H1 (cell line): ENCODE measurements at regions not wholly inside any gene's neighbourhood (a gene's known extent, or its start where the extent isn't known, plus 50 kb on each side); places are given as distances from the start of the nearest gene placed in this dataset.

Experiments used
- CTCF ChIA-PET: fragments of 300-600 bp; sonication (Branson Sonifier 250); formaldehyde crosslinking; loops from one replicate; lab custom pipeline; 2021; ENCODE audit not compliant: partially characterized antibody; lab: Charles Lee
- POLR2A ChIA-PET: fragments of 300-600 bp; sonication (Branson Sonifier 250); formaldehyde crosslinking; loops from one replicate; lab custom pipeline; 2021; ENCODE audit warnings: inconsistent platforms; ENCODE audit not compliant: partially characterized antibody; lab: Charles Lee
- DNase-seq, 2 experiments: peaks; one replicate each; pipeline versions ENCODE4 v3.0.0 to v3.0.0-alpha.2; 2010 to 2022; ENCODE audit warnings: low spot score in 2 of 2, low read depth in 1 of 2, mixed read lengths in 1 of 2
- FAIRE-seq: peaks from 2 replicates; lab custom pipeline; 2011; peaks lifted over from hg19 to GRCh38; lab: Jason Lieb, UNC
- H2AFZ ChIP-seq: 2 replicates; pipeline ENCODE4 v1.8.1; 2012; ENCODE audit warnings: low read length, inconsistent platforms
- H2AK5ac ChIP-seq: 2 replicates; pipeline ENCODE4 v1.6.1; 2013; ENCODE audit warnings: low read depth, low read length
- H2BK120ac ChIP-seq: replicated peaks from 2 replicates; pipeline ENCODE3; 2013; ENCODE audit warnings: low read depth, low read length, inconsistent platforms
- H2BK12ac ChIP-seq: 2 replicates; pipeline ENCODE4 v1.6.1; 2013; ENCODE audit warnings: low read depth, low read length
- H2BK15ac ChIP-seq: 2 replicates; pipeline ENCODE4 v1.6.1; 2013; ENCODE audit warnings: low read length
- H2BK20ac ChIP-seq: 2 replicates; pipeline ENCODE4 v1.6.1; 2013; ENCODE audit warnings: low read length
- H2BK5ac ChIP-seq: 2 replicates; pipeline ENCODE4 v1.6.1; 2013; ENCODE audit warnings: low read depth, low read length
- H3K14ac ChIP-seq: 2 replicates; pipeline ENCODE4 v1.6.1; 2013; ENCODE audit warnings: inconsistent platforms; ENCODE audit not compliant: insufficient read length
- H3K18ac ChIP-seq: 2 replicates; pipeline ENCODE4 v1.6.1; 2013; ENCODE audit warnings: low read length; ENCODE audit errors: extremely low read depth
- H3K23ac ChIP-seq: 2 replicates; pipeline ENCODE4 v1.6.1; 2013; ENCODE audit warnings: inconsistent platforms; ENCODE audit not compliant: insufficient read length
- H3K23me2 ChIP-seq: 2 replicates; pipeline ENCODE4 v1.6.1; 2013; ENCODE audit warnings: low read depth, low read length
- H3K27ac ChIP-seq: 2 replicates; pipeline ENCODE4 v1.6.1; 2011; ENCODE audit warnings: low read depth, low read length, inconsistent platforms
- H3K27me3 ChIP-seq, 4 experiments: replicated peaks in 1 of 4; 1 replicate in 1 of 4; 2 replicates in 3 of 4; pipeline versions ENCODE4 v1.6.1 to v1.8.1; 2011 to 2013; ENCODE audit warnings: low read length in 3 of 4, mild to moderate bottlenecking in 3 of 4, inconsistent platforms in 2 of 4, mixed read lengths in 2 of 4, moderate library complexity in 1 of 4; ENCODE audit not compliant: control insufficient read depth in 3 of 4, insufficient read depth in 3 of 4; ENCODE audit errors: extremely low read depth in 1 of 4
- H3K36me3 ChIP-seq, 4 experiments: 2 replicates each; pipeline versions ENCODE4 v1.6.1 to v1.8.1; 2011 to 2013; ENCODE audit warnings: mild to moderate bottlenecking in 4 of 4, low read length in 3 of 4, moderate library complexity in 2 of 4, control low read depth in 1 of 4, inconsistent platforms in 1 of 4; ENCODE audit not compliant: insufficient read depth in 4 of 4, control insufficient read depth in 2 of 4
- H3K4ac ChIP-seq: replicated peaks from 2 replicates; pipeline ENCODE3; 2013; ENCODE audit warnings: low read length, low read depth, mixed read lengths, inconsistent platforms; ENCODE audit not compliant: insufficient read length
- H3K4me1 ChIP-seq, 4 experiments: replicated peaks in 1 of 4; 1 replicate in 1 of 4; 2 replicates in 3 of 4; pipeline versions ENCODE4 v1.6.1 to v1.8.1; 2011 to 2013; ENCODE audit warnings: low read length in 3 of 4, inconsistent platforms in 2 of 4, mixed read lengths in 1 of 4; ENCODE audit not compliant: insufficient read depth in 4 of 4, control insufficient read depth in 3 of 4
- H3K4me2 ChIP-seq, 2 experiments: 2 replicates each; pipeline versions ENCODE4 v1.6.1 to v1.8.1; 2011 to 2013; ENCODE audit warnings: low read depth in 2 of 2, low read length in 2 of 2, control low read depth in 1 of 2, inconsistent platforms in 1 of 2, mild to moderate bottlenecking in 1 of 2; ENCODE audit not compliant: insufficient read depth in 1 of 2
- H3K4me3 ChIP-seq, 4 experiments: fragments of 200-600, 300-600 bp in 1 of 4; sonication (generic), shearing (Covaris generic), sonication (Bioruptor Twin) in 1 of 4; 2 replicates each; pipeline versions ENCODE4 v1.5.1 to v1.8.1; 2011 to 2016; ENCODE audit warnings: low read length in 4 of 4, low read depth in 3 of 4, control low read depth in 2 of 4, inconsistent platforms in 2 of 4, mild to moderate bottlenecking in 2 of 4, mixed read lengths in 1 of 4, moderate library complexity in 1 of 4; ENCODE audit not compliant: insufficient read depth in 2 of 4; ENCODE audit errors: extremely low read depth in 1 of 4
- H3K56ac ChIP-seq: replicated peaks from 2 replicates; pipeline ENCODE3; 2013; ENCODE audit warnings: low read depth, mild to moderate bottlenecking, mixed read lengths, low read length, inconsistent platforms; ENCODE audit not compliant: insufficient read length
- H3K79me1 ChIP-seq: 2 replicates; pipeline ENCODE4 v1.6.1; 2013; ENCODE audit warnings: low read depth, low read length, control low read depth
- H3K79me2 ChIP-seq, 2 experiments: 2 replicates each; pipeline versions ENCODE4 v1.6.1 to v1.8.1; 2012 to 2013; ENCODE audit warnings: low read length in 2 of 2, mild to moderate bottlenecking in 2 of 2, inconsistent platforms in 1 of 2; ENCODE audit not compliant: insufficient read depth in 2 of 2, control insufficient read depth in 1 of 2
- H3K9ac ChIP-seq, 4 experiments: replicated peaks in 1 of 4; 1 replicate in 1 of 4; 2 replicates in 3 of 4; pipeline versions ENCODE4 v1.6.1 to v1.8.1; 2011 to 2013; ENCODE audit warnings: low read depth in 3 of 4, low read length in 3 of 4, control low read depth in 2 of 4, mild to moderate bottlenecking in 2 of 4, moderate library complexity in 2 of 4, inconsistent platforms in 1 of 4; ENCODE audit errors: extremely low read depth in 1 of 4
- H3K9me3 ChIP-seq, 2 experiments: 2 replicates each; pipeline versions ENCODE4 v1.6.1 to v1.8.1; 2012 to 2013; ENCODE audit warnings: mild to moderate bottlenecking in 2 of 2, moderate library complexity in 2 of 2, control low read depth in 1 of 2, inconsistent platforms in 1 of 2, low read depth in 1 of 2, low read length in 1 of 2, mixed read lengths in 1 of 2; ENCODE audit not compliant: insufficient read depth in 2 of 2
- H4K20me1 ChIP-seq, 2 experiments: replicated peaks in 1 of 2; 2 replicates each; pipeline versions ENCODE3 to v1.8.1; 2011 to 2013; ENCODE audit warnings: inconsistent platforms in 2 of 2, low read length in 2 of 2, mild to moderate bottlenecking in 1 of 2; ENCODE audit not compliant: insufficient read depth in 2 of 2, control insufficient read depth in 1 of 2
- H4K5ac ChIP-seq: 2 replicates; pipeline ENCODE4 v1.6.1; 2013; ENCODE audit warnings: low read length, low read depth, mixed read lengths, inconsistent platforms; ENCODE audit not compliant: insufficient read length
- H4K8ac ChIP-seq: 2 replicates; pipeline ENCODE4 v1.8.0; 2013; ENCODE audit warnings: mild to moderate bottlenecking, moderate library complexity, low read length, inconsistent platforms; ENCODE audit not compliant: insufficient read depth; ENCODE audit errors: extremely low read depth
- H4K91ac ChIP-seq: replicated peaks from 2 replicates; pipeline ENCODE3; 2013; ENCODE audit warnings: low read length, mixed read lengths, inconsistent platforms; ENCODE audit not compliant: insufficient read length
- CHD7 ChIP-seq: fragments of 300-600 bp; sonication (generic); IDR thresholded peaks from 2 replicates; pipeline ENCODE4 v1.7.1; 2012; ENCODE audit warnings: low read length, moderate library complexity, mild to moderate bottlenecking, inconsistent platforms; ENCODE audit not compliant: insufficient replicate concordance
- WGBS, 2 experiments: shearing (Covaris generic) in 1 of 2; methylation state at CpG; one replicate each; pipeline versions ENCODE4 v1.1.6 to v1.1.7; 2013 to 2015; ENCODE audit warnings: low lambda C conversion rate in 2 of 2, mixed read lengths in 2 of 2, inconsistent platforms in 1 of 2, low coverage in 1 of 2, missing lambda C conversion rate in 1 of 2; ENCODE audit not compliant: insufficient replicate concordance in 2 of 2, insufficient coverage in 1 of 2, insufficient read length in 1 of 2; ENCODE audit errors: extremely low coverage in 1 of 2, missing lambda C conversion rate in 1 of 2; 5-methylcytosine and 5-hydroxymethylcytosine counted together

GRCh38 chr2:78506301-78506700, 519.2 kb upstream of the REG3G start:
- no peak overlapping the region for H2BK12ac ChIP-seq
- no peaks in the 10 kb centered on the region for H3K27me3 ChIP-seq
- CTCF ChIA-PET: interaction anchor here (0.7 kb wide), 1 partner anchor 177 kb away, joined by 3 read pairs; no protein-coding TSS in a partner anchor
- H3K23ac ChIP-seq: no peak overlapping the region
- no peak overlapping the region for H4K91ac ChIP-seq
- no peaks in the 10 kb centered on the region for H3K79me1 ChIP-seq
- WGBS, 2 experiments: 95% methylated on average over 1 of the region's 1 CpG; no CpG with 5 or more reads in 1 of the 2 experiments
- H3K14ac ChIP-seq: no peak overlapping the region
- H3K4me3 ChIP-seq: no peak overlapping the region
- H4K20me1 ChIP-seq: no peaks in the 10 kb centered on the region
- H3K9ac ChIP-seq: no peak overlapping the region
- no peaks in the 10 kb centered on the region for H3K9me3 ChIP-seq
- no peak overlapping the region for H4K5ac ChIP-seq
- H2BK5ac ChIP-seq: no peak overlapping the region
- no peak overlapping the region for H3K18ac ChIP-seq
- no peak overlapping the region for H4K8ac ChIP-seq
- H3K4ac ChIP-seq: no peak overlapping the region
- no peak overlapping the region for H2AK5ac ChIP-seq
- POLR2A ChIA-PET: no interaction called here
- no peaks in the 10 kb centered on the region for H3K36me3 ChIP-seq
- no peak overlapping the region for H2BK15ac ChIP-seq
- no peaks in the 10 kb centered on the region for H3K79me2 ChIP-seq
- DNase-seq (no peak), FAIRE-seq (no peak)
- no peak overlapping the region for H2AFZ ChIP-seq
- H3K27ac ChIP-seq: no peak overlapping the region
- H3K56ac ChIP-seq: no peak overlapping the region
- H2BK20ac ChIP-seq: no peak overlapping the region
- H3K4me2 ChIP-seq: no peak overlapping the region
- H3K23me2 ChIP-seq: no peaks in the 10 kb centered on the region
- H2BK120ac ChIP-seq: no peak overlapping the region
- H3K4me1 ChIP-seq: no peaks in the 10 kb centered on the region
- TF ChIP-seq CHD7: no peak
